Heart right ventricle (tissue), 16 donors: ENCODE measurements at regions not wholly inside any gene's neighbourhood (a gene's known extent, or its start where the extent isn't known, plus 50 kb on each side); places are given as distances from the start of the nearest gene placed in this dataset.
"Not testable (repeated sequence)": the region's sequence is repeated elsewhere in the genome, so short reads cannot be mapped to it uniquely, and the experiment has no call there.

Source experiments
- ATAC-seq, 8 donors: fragments of 200-7000 bp; cut with Tn5 transposase; one replicate each; pipeline ENCODE4 v1.9.1; 2020; ENCODE audit warnings: mild to moderate bottlenecking in 8 of 8, moderate library complexity in 8 of 8, moderate number of reproducible peaks in 1 of 8
- DNase-seq, 2 donors: peaks; one replicate each; pipeline ENCODE4 v3.0.0-alpha.2; 2020
- H3K27ac ChIP-seq, 10 donors: fragments of 200-600 bp; sonication (generic) in 2 of 10; one replicate each; pipeline versions ENCODE4 v1.5.0 to v1.8.0; 2020 to 2022; ENCODE audit warnings: mild to moderate bottlenecking in 3 of 10
- H3K27me3 ChIP-seq, 7 donors: fragments of 200-600 bp; one replicate each; pipeline ENCODE4 v1.8.0; 2021 to 2022; ENCODE audit warnings: mild to moderate bottlenecking in 2 of 7
- H3K36me3 ChIP-seq, 9 donors: fragments of 200-600 bp; sonication (generic) in 1 of 9; one replicate each; pipeline versions ENCODE4 v1.5.0 to v1.8.0; 2020 to 2022; ENCODE audit warnings: mild to moderate bottlenecking in 2 of 9
- H3K4me1 ChIP-seq, 9 donors: fragments of 200-600 bp; sonication (generic) in 1 of 9; one replicate each; pipeline versions ENCODE4 v1.5.0 to v1.8.0; 2020 to 2022; ENCODE audit warnings: mild to moderate bottlenecking in 4 of 9
- H3K4me3 ChIP-seq, 10 donors: fragments of 200-600 bp; sonication (generic) in 2 of 10; one replicate each; pipeline versions ENCODE4 v1.5.0 to v1.8.0; 2020 to 2022; ENCODE audit warnings: mild to moderate bottlenecking in 7 of 10, moderate library complexity in 2 of 10
- H3K9me3 ChIP-seq, 11 donors: fragments of 200-600 bp in 10 of 11; sonication (generic) in 2 of 11; one replicate each; pipeline versions ENCODE4 v1.5.0 to v1.8.0; 2013 to 2022; ENCODE audit warnings: mild to moderate bottlenecking in 2 of 11, control low read depth in 1 of 11, moderate library complexity in 1 of 11
- CTCF ChIP-seq, 9 donors: fragments of 200-600 bp; sonication (generic) in 2 of 9; IDR thresholded peaks; one replicate each; pipeline versions ENCODE4 v1.5.0 to v1.8.0; 2021 to 2022; ENCODE audit warnings: antibody characterized with exemption in 9 of 9, mild to moderate bottlenecking in 5 of 9, moderate library complexity in 1 of 9
- WGBS, 2 donors: extraction: QIAGEN DNeasy Blood & Tissue Kit; methylation state at CpG; one replicate each; pipeline ENCODE4 v1.1.7; 2013; ENCODE audit warnings: inconsistent platforms in 1 of 2; 5-methylcytosine and 5-hydroxymethylcytosine counted together
- intact Hi-C, 10 donors: fragments of 100-400 bp; cut with DNase I; formaldehyde crosslinking; loops; one replicate each; pipeline versions ENCODE4 v1.11.1 to v1.14.2; 2022
- donor health status: Arrhythmogenic right ventricular cardiomyopathy.
- donor health status: ischemic (EF 13 %, LVEDD 7.1; RV severe dilation, severe dysfunction).
- donor health status: healthy with polysubstance abuse.
- donor health status: DM: no; HTN: yes; CAD: no.
- donor health status: DM: no; HTN: no; CAD: no.
- donor health status: ischemic (EF 25% LVEDD 6.9; RV normal size, moderate dysfunction).
- donor health status: ischemic (EF 25% LVEDD 5.7; RV mildly dilated, moderate dysfunction).
- donor health status: healthy.
- donor health status: DM: yes; HTN: yes; CAD: no.
- donor health status: Ischemic cardiomyopathy.
- donor health status: ischemic (EF 35%, LVEDD 5.7; RV mildly dilated, moderate dysfunction).
- donor health status: nonischemic (EF 11% LVEDD 7.7; RV severe dilation, severe dysfunction).
- donor health status: DM: yes; HTN: yes; CAD: no.
- donor health status: PGD.
- donor health status: ischemic (EF 29% LVEDD 5.4; RV normal size, mild dysfunction).
- donor health status: nonischemic (EF 23%, LVEDD 6.1; RV moderate dilation, normal function).

GRCh38 chr16:72635694-72636093, 412.2 kb downstream of the ZFHX3 start:
- Histone ChIP-seq H3K4me3 (no peak overlapping the region), H3K4me1 (no peaks in the 10 kb centered on the region), H3K36me3 (no peaks in the 10 kb centered on the region), H3K27me3 (no peaks in the 10 kb centered on the region), H3K9me3 (peaks cover 0 to 38% (median 21%) of the 10 kb centered on the region in 11 donors), H3K27ac (no peak overlapping the region)
- DNase-seq = no peak
- intact Hi-C loops = loop anchor here in 1 of 10 donors (2.0 kb wide), 1 partner anchor 63 kb away; no protein-coding TSS in a partner anchor
- 90 to 91% methylated on average over 5 of the region's 5 CpGs for WGBS, 2 donors
- no peak for ATAC-seq
- TF ChIP-seq CTCF (IDR thresholded peaks at IDR 0.05) = no peak

- intact Hi-C loops = no loop called here
Observed at GRCh38 chr16:72635104-72635503, 412.8 kb downstream of the ZFHX3 start.

GRCh38 chr16:72627182-72627896, 420.6 kb downstream of the ZFHX3 start:
- H3K36me3 ChIP-seq, H3K27me3 ChIP-seq, H3K4me3 ChIP-seq, H3K9me3 ChIP-seq, ATAC-seq, H3K4me1 ChIP-seq, DNase-seq, H3K27ac ChIP-seq, intact Hi-C loops: not testable (repeated sequence)
- WGBS, 2 donors = 69 to 72% methylated on average over 17 to 25 of the region's 30 CpGs

More at GRCh38 chr16:72635104-72635503, 412.8 kb downstream of the ZFHX3 start:
- peaks cover 0 to 32% (median 15%) of the 10 kb centered on the region in 11 donors for H3K9me3 ChIP-seq
- H3K4me1 ChIP-seq = no peaks in the 10 kb centered on the region
- DNase-seq (no peak), ATAC-seq (no peak)
- no peak overlapping the region for H3K27ac ChIP-seq
- H3K27me3 ChIP-seq = no peaks in the 10 kb centered on the region
- 89 to 90% methylated on average over 4 of the region's 4 CpGs for WGBS, 2 donors
- no peak overlapping the region for H3K4me3 ChIP-seq
- no peak for TF ChIP-seq CTCF (IDR thresholded peaks at IDR 0.05)
- no peaks in the 10 kb centered on the region for H3K36me3 ChIP-seq

GRCh38 chr16:72626623-72627022, 421.3 kb downstream of the ZFHX3 start:
- H3K9me3 ChIP-seq = no peaks in the 10 kb centered on the region
- H3K27me3 ChIP-seq = no peaks in the 10 kb centered on the region
- H3K4me3 ChIP-seq = no peak overlapping the region
- no peak for DNase-seq
- H3K36me3 ChIP-seq = no peaks in the 10 kb centered on the region
- no peak for TF ChIP-seq CTCF (IDR thresholded peaks at IDR 0.05)
- H3K4me1 ChIP-seq = no peaks in the 10 kb centered on the region
- H3K27ac ChIP-seq = no peak overlapping the region
- intact Hi-C loops = no loop called here
- ATAC-seq = no peak

- intact Hi-C loops = no loop called here
- Histone ChIP-seq H3K9me3 (peaks cover 0 to 9% (median 0%) of the 10 kb centered on the region in 11 donors), H3K4me3 (no peak overlapping the region), H3K36me3 (no peaks in the 10 kb centered on the region), H3K27me3 (no peaks in the 10 kb centered on the region), H3K27ac (no peak overlapping the region), H3K4me1 (no peaks in the 10 kb centered on the region)
- WGBS, 2 donors = 74 to 78% methylated on average over 3 of the region's 3 CpGs
- TF ChIP-seq CTCF (IDR thresholded peaks at IDR 0.05) = no peak
- DNase-seq = no peak
- ATAC-seq = no peak
Observed at GRCh38 chr16:72621651-72622050, 426.3 kb downstream of the ZFHX3 start.
